ENCODE measurements at regions not wholly inside any gene's neighbourhood (a gene's known extent, or its start where the extent isn't known, plus 50 kb on each side); places are given as distances from the start of the nearest gene placed in this dataset.

DNA sequence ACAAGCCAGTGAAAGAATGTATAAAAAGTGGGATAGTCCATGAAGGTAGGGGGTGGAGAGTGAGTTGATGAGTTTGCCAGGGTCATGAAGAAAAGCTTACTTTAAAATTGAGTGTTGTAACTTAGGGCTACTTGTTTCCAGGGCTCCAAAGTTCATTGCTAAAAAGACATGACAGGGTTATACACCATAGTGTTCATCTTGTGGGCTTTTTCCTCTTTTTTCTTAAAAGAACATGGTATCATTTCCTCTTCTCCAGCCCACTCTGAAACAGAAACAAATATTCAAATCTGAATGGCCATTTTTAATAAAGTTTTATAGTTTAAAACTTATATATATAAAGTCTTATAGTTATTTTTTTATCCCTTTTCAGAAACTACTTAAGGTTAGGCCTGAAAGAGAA is 115.7 kb upstream of the SMC2 start:
- no peak for DNase-seq (ENCODE audit: low read depth)
- H3K4me3 ChIP-seq (replicated peaks; ENCODE audit: low read depth, low read length) = no peak overlapping the region
- TF ChIP-seq, protein P1, sequence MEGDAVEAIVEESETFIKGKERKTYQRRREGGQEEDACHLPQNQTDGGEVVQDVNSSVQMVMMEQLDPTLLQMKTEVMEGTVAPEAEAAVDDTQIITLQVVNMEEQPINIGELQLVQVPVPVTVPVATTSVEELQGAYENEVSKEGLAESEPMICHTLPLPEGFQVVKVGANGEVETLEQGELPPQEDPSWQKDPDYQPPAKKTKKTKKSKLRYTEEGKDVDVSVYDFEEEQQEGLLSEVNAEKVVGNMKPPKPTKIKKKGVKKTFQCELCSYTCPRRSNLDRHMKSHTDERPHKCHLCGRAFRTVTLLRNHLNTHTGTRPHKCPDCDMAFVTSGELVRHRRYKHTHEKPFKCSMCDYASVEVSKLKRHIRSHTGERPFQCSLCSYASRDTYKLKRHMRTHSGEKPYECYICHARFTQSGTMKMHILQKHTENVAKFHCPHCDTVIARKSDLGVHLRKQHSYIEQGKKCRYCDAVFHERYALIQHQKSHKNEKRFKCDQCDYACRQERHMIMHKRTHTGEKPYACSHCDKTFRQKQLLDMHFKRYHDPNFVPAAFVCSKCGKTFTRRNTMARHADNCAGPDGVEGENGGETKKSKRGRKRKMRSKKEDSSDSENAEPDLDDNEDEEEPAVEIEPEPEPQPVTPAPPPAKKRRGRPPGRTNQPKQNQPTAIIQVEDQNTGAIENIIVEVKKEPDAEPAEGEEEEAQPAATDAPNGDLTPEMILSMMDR (IDR thresholded peaks at IDR 0.05; ENCODE audit: low read length, missing control alignments) = no peak

DNA sequence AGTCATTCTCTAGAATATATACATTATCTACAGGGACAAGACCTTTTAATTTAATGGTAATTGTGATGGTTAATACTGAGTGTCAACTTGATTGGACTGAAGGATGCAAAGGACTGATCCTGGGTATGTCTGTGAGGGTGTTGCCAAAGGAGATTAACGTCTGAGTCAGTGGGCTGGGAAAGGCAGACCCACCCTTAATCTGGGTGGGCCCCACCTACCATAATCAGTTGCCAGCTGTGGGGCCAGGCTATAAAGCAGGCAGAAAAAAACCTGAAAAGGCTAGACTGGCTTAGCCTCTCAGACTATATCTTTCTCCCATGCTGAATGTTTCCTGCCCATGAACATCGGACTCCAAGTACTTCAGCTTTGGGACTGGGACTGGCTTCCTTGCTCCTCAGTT is 112.2 kb upstream of the SMC2 start:
- H3K4me3 ChIP-seq (replicated peaks; ENCODE audit: low read depth, low read length) = no peak overlapping the region
- DNase-seq (ENCODE audit: low read depth) = no peak
- TF ChIP-seq, protein P1 (IDR thresholded peaks at IDR 0.05; ENCODE audit: low read length, missing control alignments) = no peak

DNA sequence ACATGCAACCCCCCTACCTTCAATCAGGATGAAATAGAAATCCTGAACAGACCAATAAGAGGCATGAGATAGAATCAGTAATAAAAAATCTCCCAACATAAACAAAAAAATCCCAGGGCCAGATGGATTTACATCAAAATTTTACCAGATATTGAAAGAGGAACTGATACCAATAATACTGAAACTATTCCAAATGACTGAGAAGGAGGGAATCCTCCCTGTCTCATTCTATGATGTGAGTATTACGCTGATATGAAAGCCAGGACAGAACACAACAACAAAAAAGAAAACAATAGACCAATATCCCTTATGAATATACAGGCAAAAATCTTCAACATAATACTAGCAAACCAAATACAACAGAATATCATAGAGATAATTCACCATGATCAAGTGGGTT is 109.0 kb upstream of the SMC2 start:
- TF ChIP-seq, protein P1 (IDR thresholded peaks at IDR 0.05; ENCODE audit: low read length, missing control alignments) = no peak
- DNase-seq (ENCODE audit: low read depth) = no peak
- H3K4me3 ChIP-seq (replicated peaks; ENCODE audit: low read depth, low read length) = no peak overlapping the region

DNA sequence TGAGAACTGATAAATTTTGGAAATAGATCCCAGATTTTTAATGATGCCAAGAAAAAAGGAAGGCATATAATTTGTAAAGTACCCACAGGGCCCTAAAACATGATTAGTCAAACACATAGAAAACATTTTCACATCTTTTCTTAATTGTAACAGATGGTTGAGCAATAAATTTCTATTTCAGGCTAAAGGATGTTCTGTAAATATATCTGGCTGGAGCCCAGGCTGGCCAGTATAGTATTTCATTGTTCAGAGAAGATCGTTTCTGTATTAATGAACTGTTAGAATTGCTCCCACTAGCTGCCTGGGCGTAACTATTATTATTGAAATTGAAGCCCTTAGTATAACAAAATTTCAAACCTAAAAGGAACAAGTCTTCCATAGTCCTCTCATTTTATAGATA is 105.3 kb upstream of the SMC2 start:
- no peak overlapping the region for H3K4me3 ChIP-seq (replicated peaks; ENCODE audit: low read depth, low read length)
- TF ChIP-seq, protein P1 (IDR thresholded peaks at IDR 0.05; ENCODE audit: low read length, missing control alignments) = no peak
- DNase-seq (ENCODE audit: low read depth) = no peak

DNA sequence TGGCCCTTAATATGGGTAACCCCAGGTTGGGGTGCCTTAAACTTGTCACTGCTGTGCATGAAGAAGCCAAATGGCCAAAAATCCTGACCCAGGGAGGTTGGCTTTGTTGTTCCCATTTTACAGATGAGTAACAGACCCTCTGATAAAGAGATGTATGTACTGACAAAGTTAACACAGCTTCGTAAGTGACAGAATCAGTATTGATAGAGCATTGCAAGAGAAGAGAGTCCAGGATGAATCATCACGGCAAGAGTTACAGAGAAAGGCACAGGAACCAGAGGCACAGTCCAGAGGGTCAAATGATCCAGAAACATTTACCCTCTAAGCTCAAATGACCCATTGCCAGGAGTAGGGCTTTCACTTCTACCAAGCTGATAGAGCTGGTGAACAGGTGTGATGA is 103.8 kb upstream of the SMC2 start:
- TF ChIP-seq, protein P1 (IDR thresholded peaks at IDR 0.05; ENCODE audit: low read length, missing control alignments) = no peak

DNA sequence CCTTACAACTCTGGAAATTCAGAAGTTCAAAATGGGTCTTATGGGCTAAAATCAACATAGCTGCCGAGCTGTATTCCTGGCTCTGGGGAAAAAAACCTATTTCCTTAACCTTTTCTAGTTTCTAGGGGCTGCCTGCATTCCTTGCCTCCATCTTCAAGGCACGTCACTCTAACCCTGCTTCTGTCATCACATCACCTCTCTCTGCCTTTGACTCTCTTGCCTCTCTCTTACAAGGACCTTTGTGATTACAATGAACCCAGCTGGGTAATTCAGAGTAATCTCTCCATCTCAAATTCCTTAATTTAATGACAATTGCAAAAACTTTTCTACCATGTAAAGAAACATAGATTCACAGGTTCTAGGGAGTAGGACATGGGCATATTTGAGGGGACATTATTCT is 103.1 kb upstream of the SMC2 start:
- DNase-seq (ENCODE audit: low read depth) = no peak
- no peak overlapping the region for H3K4me3 ChIP-seq (replicated peaks; ENCODE audit: low read depth, low read length)
- TF ChIP-seq, protein P1 (IDR thresholded peaks at IDR 0.05; ENCODE audit: low read length, missing control alignments) = no peak

More for the DNA sequence above, 103.8 kb upstream of the SMC2 start:
- H3K4me3 ChIP-seq (replicated peaks; ENCODE audit: low read depth, low read length) = no peak overlapping the region
- no peak for DNase-seq (ENCODE audit: low read depth)

DNA sequence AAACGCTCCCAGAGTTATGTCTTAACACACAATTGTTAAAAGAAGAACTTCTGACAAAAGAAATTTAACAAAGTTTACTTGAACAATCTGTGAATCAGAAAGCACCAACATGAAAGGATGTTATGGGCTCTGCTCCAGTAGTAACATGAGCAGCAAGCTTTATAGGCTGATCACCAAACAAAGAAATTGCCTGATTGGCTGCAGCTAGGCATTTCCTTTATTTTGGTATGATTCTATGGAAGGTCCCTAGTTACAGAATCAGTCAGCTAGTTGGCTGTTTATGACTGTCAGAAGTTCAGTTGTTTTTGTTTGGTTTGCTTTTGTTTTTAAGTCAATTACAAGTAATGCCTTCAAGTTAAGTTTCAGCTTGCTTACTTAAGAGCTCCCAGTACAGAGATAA is 102.4 kb upstream of the SMC2 start:
- no peak overlapping the region for H3K4me3 ChIP-seq (replicated peaks; ENCODE audit: low read depth, low read length)
- TF ChIP-seq, protein P1 (IDR thresholded peaks at IDR 0.05; ENCODE audit: low read length, missing control alignments) = no peak
- no peak for DNase-seq (ENCODE audit: low read depth)

Measured in fibroblast of pulmonary artery (primary cell).